Activated CD8-positive, alpha-beta memory T cell treated with anti-CD3 and anti-CD28 coated beads for 48 hours (primary cell): ENCODE measurements at regions not wholly inside any gene's neighbourhood (a gene's known extent, or its start where the extent isn't known, plus 50 kb on each side); places are given as distances from the start of the nearest gene placed in this dataset.

ENCODE experiments used
- DNase-seq, 3 experiments: peaks; one replicate each; pipeline ENCODE4 v3.0.0-alpha.2; 2020; ENCODE audit warnings: low read depth in 2 of 3, low spot score in 2 of 3

- no peak for DNase-seq
Measured at GRCh38 chr2:57776916-57777315, 269.7 kb upstream of the VRK2 start.

- DNase-seq = no peak
Measured at GRCh38 chr2:57782587-57782986, 264.0 kb upstream of the VRK2 start.

- no peak for DNase-seq
Measured at GRCh38 chr2:57793310-57793709, 253.3 kb upstream of the VRK2 start.

- DNase-seq = no peak
Measured at GRCh38 chr2:57796527-57796926, 250.1 kb upstream of the VRK2 start.

- no peak for DNase-seq
Measured at GRCh38 chr2:57798346-57798745, 248.3 kb upstream of the VRK2 start.

- DNase-seq = no peak
Measured at GRCh38 chr2:57802243-57802642, 244.4 kb upstream of the VRK2 start.

- no peak for DNase-seq
Measured at GRCh38 chr2:57804971-57805370, 241.6 kb upstream of the VRK2 start.

- DNase-seq = no peak
Measured at GRCh38 chr2:57806449-57806968, 240.1 kb upstream of the VRK2 start.

- DNase-seq = no peak
Measured at GRCh38 chr2:57809230-57809629, 237.4 kb upstream of the VRK2 start.

- no peak for DNase-seq
Measured at GRCh38 chr2:57821088-57821487, 225.5 kb upstream of the VRK2 start.

- no peak for DNase-seq
Measured at GRCh38 chr2:57828221-57828620, 218.4 kb upstream of the VRK2 start.

GRCh38 chr2:57834666-57835065 is 211.9 kb upstream of the VRK2 start:
- no peak for DNase-seq

- no peak for DNase-seq
Measured at GRCh38 chr2:57842531-57842930, 204.1 kb upstream of the VRK2 start.

- no peak for DNase-seq
Measured at GRCh38 chr2:57843158-57843557, 203.4 kb upstream of the VRK2 start.

GRCh38 chr2:57848723-57849122 is 197.9 kb upstream of the VRK2 start:
- no peak for DNase-seq

GRCh38 chr2:57849843-57850242 is 196.8 kb upstream of the VRK2 start:
- no peak for DNase-seq

GRCh38 chr2:57850415-57851130 is 196.0 kb upstream of the VRK2 start:
- DNase-seq = no peak

- no peak for DNase-seq
Measured at GRCh38 chr2:57855212-57855611, 191.4 kb upstream of the VRK2 start.

- DNase-seq = no peak
Measured at GRCh38 chr2:57859755-57860154, 186.9 kb upstream of the VRK2 start.

GRCh38 chr2:57862153-57862552 is 184.5 kb upstream of the VRK2 start:
- no peak for DNase-seq

- DNase-seq = no peak
Measured at GRCh38 chr2:57862727-57863126, 183.9 kb upstream of the VRK2 start.

GRCh38 chr2:57864926-57865325 is 181.7 kb upstream of the VRK2 start:
- DNase-seq = no peak

GRCh38 chr2:57867730-57868129 is 178.9 kb upstream of the VRK2 start:
- no peak for DNase-seq
